IPS DF 6.9 (cell line): ENCODE measurements at regions not wholly inside any gene's neighbourhood (a gene's known extent, or its start where the extent isn't known, plus 50 kb on each side); places are given as distances from the start of the nearest gene placed in this dataset.
"Not testable (repeated sequence)": the region's sequence is repeated elsewhere in the genome, so short reads cannot be mapped to it uniquely, and the experiment has no call there.

ENCODE experiments used
- DNase-seq: peaks from one replicate; pipeline ENCODE4 v3.0.0-alpha.2; 2013; ENCODE audit warnings: low read depth, low spot score
- H3K27ac ChIP-seq: one replicate; pipeline ENCODE4 v1.5.1; 2013; ENCODE audit warnings: low read length, control low read depth
- H3K27me3 ChIP-seq: 2 replicates; pipeline ENCODE4 v1.6.1; 2013; ENCODE audit warnings: mild to moderate bottlenecking, low read length; ENCODE audit not compliant: control insufficient read depth, insufficient read depth
- H3K36me3 ChIP-seq: 2 replicates; pipeline ENCODE4 v1.6.1; 2013; ENCODE audit warnings: low read length; ENCODE audit not compliant: control insufficient read depth, insufficient read depth
- H3K4me1 ChIP-seq: 2 replicates; pipeline ENCODE4 v1.6.1; 2013; ENCODE audit warnings: low read length; ENCODE audit not compliant: control insufficient read depth, insufficient read depth
- H3K4me3 ChIP-seq: 2 replicates; pipeline ENCODE4 v1.5.1; 2013; ENCODE audit warnings: mild to moderate bottlenecking, low read length
- H3K9me3 ChIP-seq: 2 replicates; pipeline ENCODE4 v1.6.1; 2013; ENCODE audit warnings: low read length, inconsistent platforms; ENCODE audit not compliant: control insufficient read depth, insufficient read depth
- WGBS: extraction: QIAGEN DNeasy Blood & Tissue Kit; methylation state at CpG from one replicate; pipeline ENCODE4 v1.1.7; 2013; ENCODE audit warnings: mixed read lengths, missing lambda C conversion rate; ENCODE audit not compliant: insufficient read length, insufficient coverage; 5-methylcytosine and 5-hydroxymethylcytosine counted together

GRCh38 chr4:81350040-81350439 lies 121.7 kb downstream of the RASGEF1B start:
- H3K4me3 ChIP-seq, result no peak overlapping the region
- no CpG with 5 or more reads among the region's 3 CpGs for WGBS
- no peaks in the 10 kb centered on the region for H3K27me3 ChIP-seq
- no peaks in the 10 kb centered on the region for H3K36me3 ChIP-seq
- H3K4me1 ChIP-seq, result no peaks in the 10 kb centered on the region
- no peaks in the 10 kb centered on the region for H3K9me3 ChIP-seq
- DNase-seq, result no peak
- no peak overlapping the region for H3K27ac ChIP-seq

GRCh38 chr4:81348778-81349094 lies 123.0 kb downstream of the RASGEF1B start:
- Histone ChIP-seq H3K4me3 (no peak overlapping the region), H3K9me3 (no peaks in the 10 kb centered on the region), H3K4me1 (no peaks in the 10 kb centered on the region), H3K36me3 (no peaks in the 10 kb centered on the region), H3K27ac (no peak overlapping the region), H3K27me3 (no peaks in the 10 kb centered on the region)
- no CpG with 5 or more reads among the region's 1 CpG for WGBS
- no peak for DNase-seq

- Histone ChIP-seq H3K9me3 (no peaks in the 10 kb centered on the region), H3K27ac (no peak overlapping the region), H3K4me1 (no peaks in the 10 kb centered on the region), H3K36me3 (no peaks in the 10 kb centered on the region), H3K4me3 (no peak overlapping the region), H3K27me3 (no peaks in the 10 kb centered on the region)
- no peak for DNase-seq
- no CpG with 5 or more reads among the region's 3 CpGs for WGBS
Observed at GRCh38 chr4:81348086-81348777, 123.5 kb downstream of the RASGEF1B start.

- H3K36me3 ChIP-seq, result no peaks in the 10 kb centered on the region
- WGBS, result no CpG with 5 or more reads among the region's 1 CpG
Observed at GRCh38 chr4:81346719-81347118, 125.0 kb downstream of the RASGEF1B start.

GRCh38 chr4:81343536-81343935 lies 128.2 kb downstream of the RASGEF1B start:
- no peak overlapping the region for H3K4me3 ChIP-seq

More at GRCh38 chr4:81346719-81347118, 125.0 kb downstream of the RASGEF1B start:
- H3K27ac ChIP-seq, result no peak overlapping the region
- no peak overlapping the region for H3K4me3 ChIP-seq
- no peaks in the 10 kb centered on the region for H3K27me3 ChIP-seq
- no peaks in the 10 kb centered on the region for H3K4me1 ChIP-seq
- no peaks in the 10 kb centered on the region for H3K9me3 ChIP-seq
- DNase-seq, result no peak

GRCh38 chr4:81343046-81343445 lies 128.0 kb upstream of the PRKG2 start:
- no peaks in the 10 kb centered on the region for H3K4me1 ChIP-seq
- no peaks in the 10 kb centered on the region for H3K9me3 ChIP-seq
- no CpG with 5 or more reads among the region's 1 CpG for WGBS
- no peaks in the 10 kb centered on the region for H3K27me3 ChIP-seq
- H3K4me3 ChIP-seq, result no peak overlapping the region
- no peak overlapping the region for H3K27ac ChIP-seq
- no peaks in the 10 kb centered on the region for H3K36me3 ChIP-seq
- no peak for DNase-seq

More at GRCh38 chr4:81343536-81343935, 128.2 kb downstream of the RASGEF1B start:
- Histone ChIP-seq H3K36me3 (no peaks in the 10 kb centered on the region), H3K27ac (no peak overlapping the region), H3K9me3 (no peaks in the 10 kb centered on the region), H3K4me1 (no peaks in the 10 kb centered on the region), H3K27me3 (no peaks in the 10 kb centered on the region)
- DNase-seq, result no peak
- WGBS, result no CpG with 5 or more reads among the region's 3 CpGs

GRCh38 chr4:81337211-81337610 lies 122.2 kb upstream of the PRKG2 start:
- Histone ChIP-seq H3K4me3 (no peak overlapping the region), H3K9me3 (no peaks in the 10 kb centered on the region), H3K4me1 (no peaks in the 10 kb centered on the region), H3K27me3 (no peaks in the 10 kb centered on the region), H3K36me3 (no peaks in the 10 kb centered on the region), H3K27ac (no peak overlapping the region)
- DNase-seq, result no peak
- no CpG with 5 or more reads among the region's 1 CpG for WGBS

- H3K36me3 ChIP-seq, result no peaks in the 10 kb centered on the region
- no peak for DNase-seq
- no CpG with 5 or more reads among the region's 5 CpGs for WGBS
- no peak overlapping the region for H3K4me3 ChIP-seq
- H3K4me1 ChIP-seq, result no peaks in the 10 kb centered on the region
- no peak overlapping the region for H3K27ac ChIP-seq
- H3K27me3 ChIP-seq, result no peaks in the 10 kb centered on the region
- H3K9me3 ChIP-seq, result no peaks in the 10 kb centered on the region
Observed at GRCh38 chr4:81335122-81335912, 120.3 kb upstream of the PRKG2 start.

GRCh38 chr4:81330018-81330417 lies 115.0 kb upstream of the PRKG2 start:
- no CpG with 5 or more reads among the region's 1 CpG for whole genome bisulfite sequencing
- H3K27me3 ChIP-seq, result no peaks in the 10 kb centered on the region
- no peak for DNase-seq
- no peak overlapping the region for H3K4me3 ChIP-seq
- H3K36me3 ChIP-seq, result no peaks in the 10 kb centered on the region
- H3K9me3 ChIP-seq, result no peaks in the 10 kb centered on the region
- no peaks in the 10 kb centered on the region for H3K4me1 ChIP-seq
- H3K27ac ChIP-seq, result no peak overlapping the region

GRCh38 chr4:81326581-81326980 lies 111.6 kb upstream of the PRKG2 start:
- no peaks in the 10 kb centered on the region for H3K9me3 ChIP-seq
- DNase-seq, result no peak
- H3K4me1 ChIP-seq, result no peaks in the 10 kb centered on the region
- no CpG with 5 or more reads among the region's 3 CpGs for WGBS
- H3K4me3 ChIP-seq, result no peak overlapping the region
- no peaks in the 10 kb centered on the region for H3K27me3 ChIP-seq
- no peak overlapping the region for H3K27ac ChIP-seq
- H3K36me3 ChIP-seq, result no peaks in the 10 kb centered on the region

- H3K27me3 ChIP-seq, DNase-seq, H3K9me3 ChIP-seq, H3K36me3 ChIP-seq, H3K4me1 ChIP-seq, H3K27ac ChIP-seq, H3K4me3 ChIP-seq: not testable (repeated sequence)
- WGBS, result no CpG with 5 or more reads among the region's 3 CpGs
Observed at GRCh38 chr4:81324594-81324993, 109.6 kb upstream of the PRKG2 start.
